ENCODE measurements at regions not wholly inside any gene's neighbourhood (a gene's known extent, or its start where the extent isn't known, plus 50 kb on each side); places are given as distances from the start of the nearest gene placed in this dataset.

DNA sequence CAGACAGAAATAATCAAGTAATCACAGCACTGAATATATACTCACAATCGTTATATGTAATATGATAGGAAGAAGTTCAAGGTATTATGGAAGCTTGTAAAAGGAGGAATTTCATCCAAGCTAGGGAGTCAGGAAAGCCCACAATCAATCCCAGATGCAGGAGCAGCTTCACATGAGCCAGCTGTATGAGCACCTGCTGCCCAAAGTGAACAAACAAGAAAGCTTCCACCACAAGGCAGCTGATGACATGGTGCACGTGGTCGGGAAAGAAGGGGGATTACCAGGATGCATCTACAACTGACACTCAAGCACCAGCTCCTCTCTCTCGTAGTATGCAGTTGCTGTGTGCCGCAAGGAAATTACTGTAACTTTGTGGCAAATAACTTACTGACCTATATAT is 225.2 kb downstream of the XPNPEP1 start:
- no peaks in the 10 kb centered on the region for H3K4me1 ChIP-seq
- no peak for TF ChIP-seq EP300 (IDR thresholded peaks at IDR 0.05)
- no peak for TF ChIP-seq POLR2A (IDR thresholded peaks at IDR 0.05)
- TF ChIP-seq, protein P1, sequence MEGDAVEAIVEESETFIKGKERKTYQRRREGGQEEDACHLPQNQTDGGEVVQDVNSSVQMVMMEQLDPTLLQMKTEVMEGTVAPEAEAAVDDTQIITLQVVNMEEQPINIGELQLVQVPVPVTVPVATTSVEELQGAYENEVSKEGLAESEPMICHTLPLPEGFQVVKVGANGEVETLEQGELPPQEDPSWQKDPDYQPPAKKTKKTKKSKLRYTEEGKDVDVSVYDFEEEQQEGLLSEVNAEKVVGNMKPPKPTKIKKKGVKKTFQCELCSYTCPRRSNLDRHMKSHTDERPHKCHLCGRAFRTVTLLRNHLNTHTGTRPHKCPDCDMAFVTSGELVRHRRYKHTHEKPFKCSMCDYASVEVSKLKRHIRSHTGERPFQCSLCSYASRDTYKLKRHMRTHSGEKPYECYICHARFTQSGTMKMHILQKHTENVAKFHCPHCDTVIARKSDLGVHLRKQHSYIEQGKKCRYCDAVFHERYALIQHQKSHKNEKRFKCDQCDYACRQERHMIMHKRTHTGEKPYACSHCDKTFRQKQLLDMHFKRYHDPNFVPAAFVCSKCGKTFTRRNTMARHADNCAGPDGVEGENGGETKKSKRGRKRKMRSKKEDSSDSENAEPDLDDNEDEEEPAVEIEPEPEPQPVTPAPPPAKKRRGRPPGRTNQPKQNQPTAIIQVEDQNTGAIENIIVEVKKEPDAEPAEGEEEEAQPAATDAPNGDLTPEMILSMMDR (IDR thresholded peaks at IDR 0.05), result no peak
- TF ChIP-seq POLR2AphosphoS5 (IDR thresholded peaks at IDR 0.05), result no peak
- H3K27me3 ChIP-seq, result no peaks in the 10 kb centered on the region
- intact Hi-C loops (cut with DNase I), result no loop called here
- H3K9me3 ChIP-seq, result no peaks in the 10 kb centered on the region
- no peak overlapping the region for H3K27ac ChIP-seq
- DNase-seq, result no peak
- no peak overlapping the region for H3K4me3 ChIP-seq
- H3K36me3 ChIP-seq, result no peaks in the 10 kb centered on the region
- WGBS, 2 donors, result 23 to 66% methylated on average over 5 of the region's 5 CpGs

DNA sequence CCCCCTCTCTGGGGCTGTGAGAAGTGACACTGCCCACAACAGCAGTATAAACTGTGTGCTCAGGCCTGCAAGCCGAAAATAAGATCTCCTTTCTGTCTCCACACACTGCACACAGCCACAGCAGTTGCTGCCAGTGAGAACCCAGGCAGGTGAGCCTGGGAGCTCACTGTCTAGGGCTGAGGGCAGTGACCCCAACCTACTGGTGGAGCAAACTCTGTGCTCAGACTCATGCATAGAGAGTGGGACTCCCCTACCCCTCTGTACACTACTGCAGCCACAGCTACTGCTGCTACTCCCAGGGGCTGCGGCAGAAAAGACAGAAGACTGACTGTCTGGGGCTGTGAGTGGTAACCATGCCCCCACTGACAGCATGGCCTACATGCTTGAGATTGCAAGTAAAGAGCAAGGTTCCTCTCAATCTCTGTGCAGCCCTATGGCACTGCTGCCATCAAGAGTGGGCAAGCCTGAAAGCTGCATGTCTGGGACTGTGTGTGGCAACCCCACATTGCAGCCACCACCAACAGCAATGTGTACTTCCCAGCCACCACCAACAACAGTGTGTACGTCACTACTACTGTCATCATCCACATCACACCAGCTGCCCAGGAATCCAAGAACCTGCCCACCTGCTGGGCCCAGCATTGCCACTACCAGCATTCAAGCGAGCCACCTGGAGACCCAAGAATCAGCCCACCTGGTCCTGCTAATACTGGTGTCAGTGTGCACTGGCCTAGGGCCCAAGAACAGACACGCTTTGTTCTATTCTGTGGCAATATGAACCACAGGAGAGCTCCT is 226.1 kb downstream of the XPNPEP1 start:
- Histone ChIP-seq H3K4me3 (no peak overlapping the region), H3K9me3 (no peaks in the 10 kb centered on the region), H3K36me3 (no peaks in the 10 kb centered on the region), H3K27me3 (no peaks in the 10 kb centered on the region), H3K4me1 (no peaks in the 10 kb centered on the region), H3K27ac (no peak overlapping the region)
- DNase-seq, result no peak
- WGBS, 2 donors, result 85 to 91% methylated on average over 5 of the region's 5 CpGs
- intact Hi-C loops (cut with DNase I), result no loop called here
- TF ChIP-seq POLR2A (IDR thresholded peaks at IDR 0.05) (no peak), POLR2AphosphoS5 (IDR thresholded peaks at IDR 0.05) (no peak), EP300 (IDR thresholded peaks at IDR 0.05) (no peak)
- TF ChIP-seq, protein P1 (IDR thresholded peaks at IDR 0.05), result no peak

DNA sequence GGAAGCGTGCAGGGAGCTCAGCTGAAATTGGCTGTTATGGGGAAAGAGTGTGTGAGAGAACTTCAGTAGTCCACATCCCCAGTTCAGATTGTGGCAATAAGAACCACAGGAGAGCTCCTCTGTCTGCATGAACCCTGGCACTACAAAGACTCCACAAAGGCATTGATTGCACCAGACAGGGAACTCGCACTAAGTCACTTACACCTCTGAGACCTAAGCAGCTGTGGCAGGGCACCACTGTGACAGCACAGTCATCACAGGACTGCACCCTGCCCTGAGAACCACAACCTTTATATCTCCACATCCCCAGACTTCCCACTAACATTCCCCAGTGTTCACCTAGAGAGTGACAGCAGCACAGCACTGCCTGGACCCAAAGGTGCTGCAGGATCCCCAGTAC is 226.8 kb downstream of the XPNPEP1 start:
- no peak overlapping the region for H3K27ac ChIP-seq
- no peak overlapping the region for H3K4me3 ChIP-seq
- no peaks in the 10 kb centered on the region for H3K27me3 ChIP-seq
- DNase-seq, result no peak
- TF ChIP-seq POLR2AphosphoS5 (IDR thresholded peaks at IDR 0.05), result no peak
- TF ChIP-seq POLR2A (IDR thresholded peaks at IDR 0.05), result no peak
- TF ChIP-seq, protein P1 (IDR thresholded peaks at IDR 0.05), result no peak
- no peak for TF ChIP-seq EP300 (IDR thresholded peaks at IDR 0.05)
- intact Hi-C loops (cut with DNase I), result no loop called here
- no peaks in the 10 kb centered on the region for H3K36me3 ChIP-seq
- no peaks in the 10 kb centered on the region for H3K9me3 ChIP-seq
- WGBS, 2 donors, result 46 to 62% methylated on average over 2 of the region's 2 CpGs
- H3K4me1 ChIP-seq, result no peaks in the 10 kb centered on the region

DNA sequence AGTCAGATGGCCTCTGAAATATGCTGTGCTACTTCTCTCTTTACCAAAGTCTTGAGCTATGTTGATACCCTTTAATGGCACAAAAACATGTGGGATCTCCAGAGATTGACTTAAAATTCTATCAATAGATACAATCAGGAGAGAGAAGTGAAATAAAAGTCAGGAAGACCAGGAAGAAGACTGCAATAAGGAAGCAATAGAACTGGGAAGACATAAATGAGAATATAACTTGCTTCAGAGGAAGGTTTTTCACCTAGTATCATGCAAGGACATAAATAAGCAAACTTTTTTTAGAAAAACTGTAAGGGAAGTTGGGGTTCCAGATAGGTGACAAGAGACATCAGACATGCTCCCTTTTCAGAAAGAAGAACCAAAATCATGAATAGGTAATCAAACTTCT is 227.3 kb downstream of the XPNPEP1 start:
- TF ChIP-seq POLR2AphosphoS5 (IDR thresholded peaks at IDR 0.05) (no peak), POLR2A (IDR thresholded peaks at IDR 0.05) (no peak), EP300 (IDR thresholded peaks at IDR 0.05) (no peak)
- TF ChIP-seq, protein P1 (IDR thresholded peaks at IDR 0.05), result no peak
- Histone ChIP-seq H3K4me3 (no peak overlapping the region), H3K9me3 (no peaks in the 10 kb centered on the region), H3K27me3 (no peaks in the 10 kb centered on the region), H3K36me3 (no peaks in the 10 kb centered on the region), H3K27ac (no peak overlapping the region), H3K4me1 (no peaks in the 10 kb centered on the region)
- intact Hi-C loops (cut with DNase I), result no loop called here
- no peak for DNase-seq

DNA sequence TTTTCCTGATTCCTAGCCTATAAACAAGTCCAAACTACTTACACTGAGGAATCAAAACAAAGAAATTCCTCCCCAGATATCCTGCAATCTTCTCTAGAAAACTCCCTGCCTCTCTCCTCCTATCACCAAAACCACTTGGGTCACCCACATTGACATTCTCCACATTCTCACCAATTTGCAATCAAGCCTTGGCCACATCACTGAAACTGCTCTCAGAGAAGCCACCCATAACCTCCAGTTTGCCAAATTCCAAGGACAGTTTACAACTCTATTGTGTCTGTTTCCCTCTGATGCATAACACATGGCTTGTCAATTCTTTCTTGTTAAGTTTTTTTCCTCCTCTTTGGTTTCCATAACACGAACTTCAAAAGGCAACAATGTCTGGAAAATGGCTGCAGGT is 233.5 kb downstream of the XPNPEP1 start:
- no peak for TF ChIP-seq EP300 (IDR thresholded peaks at IDR 0.05)
- TF ChIP-seq POLR2AphosphoS5 (IDR thresholded peaks at IDR 0.05), result no peak
- no peak for TF ChIP-seq POLR2A (IDR thresholded peaks at IDR 0.05)
- TF ChIP-seq, protein P1 (IDR thresholded peaks at IDR 0.05), result no peak
- H3K4me3 ChIP-seq, result no peak overlapping the region
- peaks cover 0 to 3% (median 0%) of the 10 kb centered on the region in 4 donors for H3K9me3 ChIP-seq
- WGBS, 2 donors, result 0 to 8% methylated on average over 1 of the region's 1 CpG
- no peak for DNase-seq
- no peaks in the 10 kb centered on the region for H3K27me3 ChIP-seq
- intact Hi-C loops (cut with DNase I), result no loop called here
- peaks cover 0 to 6% (median 0%) of the 10 kb centered on the region in 4 donors for H3K4me1 ChIP-seq
- H3K36me3 ChIP-seq, result no peaks in the 10 kb centered on the region
- H3K27ac ChIP-seq, result no peak overlapping the region
